ENCODE measurements at regions not wholly inside any gene's neighbourhood (a gene's known extent, or its start where the extent isn't known, plus 50 kb on each side); places are given as distances from the start of the nearest gene placed in this dataset.
"Not testable (repeated sequence)": the region's sequence is repeated elsewhere in the genome, so short reads cannot be mapped to it uniquely, and the experiment has no call there.

GRCh38 chr6:50353603-50354002 lies 303.9 kb upstream of the DEFB112 start:
- DNase-seq = no peak

GRCh38 chr6:50358113-50358512 lies 308.4 kb upstream of the DEFB112 start:
- no peak for DNase-seq

GRCh38 chr6:50361641-50362331 lies 312.1 kb upstream of the DEFB112 start:
- DNase-seq = peak; percentile 36

- peak; percentile 8 for DNase-seq
Observed at GRCh38 chr6:50362706-50363105, 313.0 kb upstream of the DEFB112 start.

- DNase-seq = no peak
Observed at GRCh38 chr6:50369996-50370395, 320.3 kb upstream of the DEFB112 start.

GRCh38 chr6:50380406-50381098 lies 330.8 kb upstream of the DEFB112 start:
- DNase-seq = no peak

GRCh38 chr6:50381099-50381415 lies 331.3 kb upstream of the DEFB112 start:
- DNase-seq = no peak

- no peak for DNase-seq
Observed at GRCh38 chr6:50390416-50390815, 322.9 kb upstream of the TFAP2D start.

GRCh38 chr6:50394139-50394538 lies 319.2 kb upstream of the TFAP2D start:
- DNase-seq = not testable (repeated sequence)

- no peak for DNase-seq
Observed at GRCh38 chr6:50404643-50405042, 308.7 kb upstream of the TFAP2D start.

- DNase-seq = no peak
Observed at GRCh38 chr6:50410579-50410978, 302.7 kb upstream of the TFAP2D start.

GRCh38 chr6:50421041-50421440 lies 292.3 kb upstream of the TFAP2D start:
- DNase-seq = not testable (repeated sequence)

GRCh38 chr6:50427267-50427666 lies 286.1 kb upstream of the TFAP2D start:
- no peak for DNase-seq

- DNase-seq = no peak
Observed at GRCh38 chr6:50437901-50438300, 275.4 kb upstream of the TFAP2D start.

- DNase-seq = no peak
Observed at GRCh38 chr6:50442531-50443040, 270.7 kb upstream of the TFAP2D start.

GRCh38 chr6:50443144-50443543 lies 270.2 kb upstream of the TFAP2D start:
- DNase-seq = no peak

- no peak for DNase-seq
Observed at GRCh38 chr6:50449128-50449527, 264.2 kb upstream of the TFAP2D start.

GRCh38 chr6:50451826-50452400 lies 261.4 kb upstream of the TFAP2D start:
- DNase-seq = no peak

GRCh38 chr6:50455029-50455428 lies 258.3 kb upstream of the TFAP2D start:
- DNase-seq = no peak

- no peak for DNase-seq
Observed at GRCh38 chr6:50457351-50457750, 256.0 kb upstream of the TFAP2D start.

- DNase-seq = no peak
Observed at GRCh38 chr6:50461696-50462095, 251.6 kb upstream of the TFAP2D start.

GRCh38 chr6:50463931-50464330 lies 249.4 kb upstream of the TFAP2D start:
- no peak for DNase-seq

GRCh38 chr6:50467931-50468330 lies 245.4 kb upstream of the TFAP2D start:
- no peak for DNase-seq

- no peak for DNase-seq
Observed at GRCh38 chr6:50471041-50471440, 242.3 kb upstream of the TFAP2D start.
